Left ventricle myocardium inferior (tissue), 1 donor: ENCODE measurements at regions not wholly inside any gene's neighbourhood (a gene's known extent, or its start where the extent isn't known, plus 50 kb on each side); places are given as distances from the start of the nearest gene placed in this dataset.

ENCODE experiments used
- DNase-seq: peaks from one replicate; pipeline ENCODE4 v3.0.0-alpha.2; 2020
- H3K27ac ChIP-seq: fragments of 200-600 bp; replicated peaks from 2 replicates; pipeline ENCODE4 v1.8.0; 2021
- H3K27me3 ChIP-seq: fragments of 200-600 bp; 2 replicates; pipeline ENCODE4 v1.8.0; 2021; ENCODE audit warnings: low read depth
- H3K36me3 ChIP-seq: fragments of 200-600 bp; 2 replicates; pipeline ENCODE4 v1.8.0; 2021
- H3K4me1 ChIP-seq: fragments of 200-600 bp; 2 replicates; pipeline ENCODE4 v1.8.0; 2021
- H3K4me3 ChIP-seq: fragments of 200-600 bp; 2 replicates; pipeline ENCODE4 v1.8.0; 2021; ENCODE audit warnings: mild to moderate bottlenecking, moderate library complexity
- H3K9me3 ChIP-seq: fragments of 200-600 bp; replicated peaks from 2 replicates; pipeline ENCODE4 v1.8.0; 2021
- CTCF ChIP-seq: fragments of 200-600 bp; IDR thresholded peaks from 2 replicates; pipeline ENCODE4 v1.8.0; 2021; ENCODE audit warnings: antibody characterized with exemption, mild to moderate bottlenecking, borderline replicate concordance
- intact Hi-C: fragments of 100-400 bp; cut with micrococcal nuclease; formaldehyde crosslinking; loops from one replicate; pipeline ENCODE4 v1.11.0; 2022
- donor health status: DM: no; HTN: yes; CAD: no; lungs with severe emphysema.

GRCh38 chr10:128871671-128872231 is 595.3 kb upstream of the MGMT start:
- no peak overlapping the region for H3K4me3 ChIP-seq
- H3K36me3 ChIP-seq = no peaks in the 10 kb centered on the region
- H3K9me3 ChIP-seq = no peaks in the 10 kb centered on the region
- TF ChIP-seq CTCF = no peak
- DNase-seq = no peak
- no peak overlapping the region for H3K27ac ChIP-seq
- intact Hi-C loops = no loop called here
- peaks cover 24% of the 10 kb centered on the region for H3K4me1 ChIP-seq
- no peaks in the 10 kb centered on the region for H3K27me3 ChIP-seq

GRCh38 chr10:128873411-128874054 is 593.5 kb upstream of the MGMT start:
- no peak overlapping the region for H3K27ac ChIP-seq

GRCh38 chr10:128874331-128874730 is 592.7 kb upstream of the MGMT start:
- Histone ChIP-seq H3K4me3 (no peak overlapping the region), H3K27me3 (peaks cover 8% of the 10 kb centered on the region), H3K36me3 (no peaks in the 10 kb centered on the region), H3K9me3 (no peaks in the 10 kb centered on the region), H3K27ac (no peak overlapping the region), H3K4me1 (peaks cover 19% of the 10 kb centered on the region)
- intact Hi-C loops = no loop called here
- no peak for DNase-seq
- no peak for TF ChIP-seq CTCF

More at GRCh38 chr10:128873411-128874054, 593.5 kb upstream of the MGMT start:
- Histone ChIP-seq H3K4me3 (no peak overlapping the region), H3K9me3 (no peaks in the 10 kb centered on the region), H3K4me1 (peaks cover 24% of the 10 kb centered on the region), H3K27me3 (peaks cover under 1% of the 10 kb centered on the region), H3K36me3 (no peaks in the 10 kb centered on the region)
- intact Hi-C loops = no loop called here
- no peak for TF ChIP-seq CTCF
- no peak for DNase-seq

GRCh38 chr10:128875030-128875744 is 591.9 kb upstream of the MGMT start:
- intact Hi-C loops = no loop called here
- no peak for DNase-seq
- Histone ChIP-seq H3K4me1 (peaks cover 14% of the 10 kb centered on the region), H3K27ac (peak overlapping the region; percentile 52), H3K4me3 (no peak overlapping the region), H3K9me3 (no peaks in the 10 kb centered on the region), H3K27me3 (peaks cover 10% of the 10 kb centered on the region), H3K36me3 (no peaks in the 10 kb centered on the region)
- no peak for TF ChIP-seq CTCF

GRCh38 chr10:128875956-128876736 is 590.9 kb upstream of the MGMT start:
- peaks cover 10% of the 10 kb centered on the region for H3K27me3 ChIP-seq
- no peak overlapping the region for H3K4me3 ChIP-seq
- H3K9me3 ChIP-seq = no peaks in the 10 kb centered on the region
- peaks cover 10% of the 10 kb centered on the region for H3K4me1 ChIP-seq
- H3K36me3 ChIP-seq = no peaks in the 10 kb centered on the region
- intact Hi-C loops = no loop called here
- no peak for DNase-seq
- TF ChIP-seq CTCF = no peak
- peak overlapping the region; percentile 52 for H3K27ac ChIP-seq
